ENCODE measurements at regions not wholly inside any gene's neighbourhood (a gene's known extent, or its start where the extent isn't known, plus 50 kb on each side); places are given as distances from the start of the nearest gene placed in this dataset.

DNA sequence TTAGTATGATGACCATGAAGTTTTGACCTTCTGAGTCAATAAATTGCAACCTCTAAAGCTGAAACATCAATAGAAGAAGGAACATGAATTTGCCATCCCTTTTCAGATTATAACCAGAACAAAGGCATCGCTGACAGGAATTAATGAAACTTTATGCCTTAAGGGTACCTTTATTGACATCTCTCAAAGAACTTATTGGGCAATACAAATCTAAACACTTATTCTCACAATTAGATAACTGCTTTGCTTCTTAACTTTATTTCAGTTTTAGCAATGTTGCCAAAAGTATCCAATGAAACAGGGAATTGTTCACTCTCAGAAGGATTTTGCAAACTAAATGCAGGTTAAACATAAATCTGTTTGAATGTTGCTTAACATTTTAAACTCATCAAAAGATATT, 116.0 kb downstream of the ELAPOR2 start:
- TF ChIP-seq, protein P1, sequence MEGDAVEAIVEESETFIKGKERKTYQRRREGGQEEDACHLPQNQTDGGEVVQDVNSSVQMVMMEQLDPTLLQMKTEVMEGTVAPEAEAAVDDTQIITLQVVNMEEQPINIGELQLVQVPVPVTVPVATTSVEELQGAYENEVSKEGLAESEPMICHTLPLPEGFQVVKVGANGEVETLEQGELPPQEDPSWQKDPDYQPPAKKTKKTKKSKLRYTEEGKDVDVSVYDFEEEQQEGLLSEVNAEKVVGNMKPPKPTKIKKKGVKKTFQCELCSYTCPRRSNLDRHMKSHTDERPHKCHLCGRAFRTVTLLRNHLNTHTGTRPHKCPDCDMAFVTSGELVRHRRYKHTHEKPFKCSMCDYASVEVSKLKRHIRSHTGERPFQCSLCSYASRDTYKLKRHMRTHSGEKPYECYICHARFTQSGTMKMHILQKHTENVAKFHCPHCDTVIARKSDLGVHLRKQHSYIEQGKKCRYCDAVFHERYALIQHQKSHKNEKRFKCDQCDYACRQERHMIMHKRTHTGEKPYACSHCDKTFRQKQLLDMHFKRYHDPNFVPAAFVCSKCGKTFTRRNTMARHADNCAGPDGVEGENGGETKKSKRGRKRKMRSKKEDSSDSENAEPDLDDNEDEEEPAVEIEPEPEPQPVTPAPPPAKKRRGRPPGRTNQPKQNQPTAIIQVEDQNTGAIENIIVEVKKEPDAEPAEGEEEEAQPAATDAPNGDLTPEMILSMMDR (IDR thresholded peaks at IDR 0.05; ENCODE audit: low read depth, low read length) = no peak
- DNase-seq (ENCODE audit: extremely low read depth, low read depth) = no peak

DNA sequence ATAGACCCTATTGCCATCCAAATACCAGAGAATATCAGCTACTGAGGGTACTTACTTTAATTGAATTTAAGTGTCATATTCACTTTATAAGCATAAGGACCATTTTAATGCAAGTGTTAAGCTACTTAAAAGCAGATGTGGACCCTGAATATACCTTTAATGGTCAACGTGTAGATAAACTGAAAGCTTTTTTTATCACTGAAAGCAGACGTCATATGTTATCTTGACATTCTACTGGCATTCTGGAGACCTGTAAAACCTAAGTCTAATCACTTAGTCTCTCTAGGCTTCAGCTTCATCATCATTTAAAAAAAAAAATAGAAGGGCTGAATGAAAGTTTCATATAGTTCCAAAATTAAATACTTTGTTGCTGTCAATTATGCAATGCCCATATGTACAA, 116.5 kb downstream of the ELAPOR2 start:
- no peak for DNase-seq (ENCODE audit: extremely low read depth, low read depth)
- TF ChIP-seq, protein P1 (IDR thresholded peaks at IDR 0.05; ENCODE audit: low read depth, low read length) = no peak

DNA sequence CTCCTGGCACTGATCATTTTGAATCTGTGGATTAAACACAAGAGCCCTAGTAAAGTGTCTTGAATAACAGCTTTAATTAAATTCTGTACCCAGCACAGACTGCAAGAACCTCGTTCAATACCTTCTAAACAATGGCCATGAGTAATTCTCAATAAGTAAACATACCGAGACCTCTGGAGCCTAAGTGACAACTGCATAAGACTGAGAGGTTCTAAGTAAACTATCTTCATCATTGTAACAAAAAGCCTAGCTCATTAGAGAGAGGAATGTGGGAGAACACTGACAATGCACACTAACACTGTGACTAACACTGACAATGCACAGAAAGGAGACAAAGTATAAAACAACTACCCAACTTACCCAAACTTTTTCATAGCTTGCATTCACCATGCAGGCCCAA, 117.4 kb downstream of the ELAPOR2 start:
- TF ChIP-seq, protein P1 (IDR thresholded peaks at IDR 0.05; ENCODE audit: low read depth, low read length) = no peak
- DNase-seq (ENCODE audit: extremely low read depth, low read depth) = no peak

DNA sequence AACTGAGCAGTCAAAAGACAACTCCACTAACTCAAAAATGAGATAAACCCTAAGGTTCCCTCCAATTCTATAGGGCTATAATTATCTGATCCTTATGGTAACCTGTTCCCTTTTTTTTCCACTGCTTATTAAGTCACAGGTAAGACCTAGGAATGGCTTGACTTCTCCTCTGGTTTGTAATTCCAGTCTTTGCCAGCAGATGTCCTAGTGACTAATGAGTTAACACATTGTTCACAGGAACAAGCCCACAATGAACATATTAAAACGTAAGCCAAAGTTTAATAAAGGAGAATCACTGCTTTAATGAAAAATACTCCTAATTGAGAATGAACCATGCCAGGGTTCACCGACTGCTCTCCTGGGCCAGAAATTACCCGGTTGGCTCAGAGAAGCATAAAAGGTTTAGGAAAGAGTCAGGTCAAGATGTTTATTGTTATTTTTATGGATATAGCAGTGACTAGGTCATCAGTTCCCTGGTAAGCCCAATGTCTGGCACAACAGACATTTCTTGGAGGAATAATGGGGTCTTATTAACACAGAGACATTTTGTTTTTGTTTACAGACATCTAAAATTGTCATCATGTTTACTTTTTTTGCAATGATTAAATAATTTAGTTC, 120.1 kb downstream of the ELAPOR2 start:
- peak; percentile 22 for DNase-seq (ENCODE audit: extremely low read depth, low read depth)
- TF ChIP-seq, protein P1 (IDR thresholded peaks at IDR 0.05; ENCODE audit: low read depth, low read length) = peak; percentile 60

DNA sequence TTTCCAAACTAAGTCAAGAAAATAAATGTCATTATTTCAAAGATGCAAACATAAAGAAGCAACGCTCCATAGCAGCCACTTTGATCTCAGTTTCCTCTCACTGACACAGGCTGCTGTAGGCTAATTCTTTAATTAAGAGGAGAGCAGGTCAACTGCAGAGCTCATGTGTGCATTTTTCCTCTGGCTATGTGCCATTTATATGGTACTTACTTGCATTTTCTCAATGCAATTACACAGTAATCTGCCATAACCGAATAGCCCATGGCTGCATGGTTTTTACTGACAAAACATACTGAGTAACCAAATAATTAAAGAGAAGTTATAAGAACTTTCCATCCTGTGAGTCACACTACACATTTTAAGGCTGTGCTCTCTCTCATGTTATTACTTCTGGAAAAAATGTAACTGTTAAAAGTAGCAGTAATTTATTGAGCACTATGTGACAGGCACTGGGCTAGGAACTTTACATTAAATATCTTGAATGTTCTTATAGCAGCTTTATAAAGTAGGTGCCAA, 122.0 kb downstream of the ELAPOR2 start:
- no peak for DNase-seq (ENCODE audit: extremely low read depth, low read depth)
- TF ChIP-seq, protein P1 (IDR thresholded peaks at IDR 0.05; ENCODE audit: low read depth, low read length) = no peak

DNA sequence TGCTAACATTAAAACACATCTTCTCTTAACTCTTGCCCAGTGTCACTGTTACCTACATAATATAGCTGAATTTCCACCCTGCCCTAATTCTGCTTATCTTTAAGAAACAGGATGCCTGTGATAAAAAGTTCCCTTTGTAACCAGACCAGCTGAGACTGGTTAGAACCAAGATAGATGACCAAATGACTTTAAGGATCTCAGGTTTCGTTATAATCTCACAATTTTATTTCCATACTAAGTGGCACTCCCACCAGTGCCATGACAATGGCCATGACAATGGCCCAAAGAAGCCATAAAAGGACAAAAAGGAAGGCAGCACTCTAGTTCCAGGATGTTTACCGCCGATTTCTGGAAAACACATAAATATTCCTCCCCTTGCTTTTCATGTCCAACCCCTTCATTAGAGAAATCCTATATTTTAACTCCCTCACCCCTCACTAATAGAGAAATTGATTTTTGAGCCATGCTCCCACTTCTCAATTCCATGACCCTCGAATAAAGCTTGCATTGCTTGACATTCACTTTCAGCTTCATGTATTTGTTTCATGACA, 126.1 kb downstream of the ELAPOR2 start:
- no peak for DNase-seq (ENCODE audit: extremely low read depth, low read depth)
- TF ChIP-seq, protein P1 (IDR thresholded peaks at IDR 0.05; ENCODE audit: low read depth, low read length) = no peak

DNA sequence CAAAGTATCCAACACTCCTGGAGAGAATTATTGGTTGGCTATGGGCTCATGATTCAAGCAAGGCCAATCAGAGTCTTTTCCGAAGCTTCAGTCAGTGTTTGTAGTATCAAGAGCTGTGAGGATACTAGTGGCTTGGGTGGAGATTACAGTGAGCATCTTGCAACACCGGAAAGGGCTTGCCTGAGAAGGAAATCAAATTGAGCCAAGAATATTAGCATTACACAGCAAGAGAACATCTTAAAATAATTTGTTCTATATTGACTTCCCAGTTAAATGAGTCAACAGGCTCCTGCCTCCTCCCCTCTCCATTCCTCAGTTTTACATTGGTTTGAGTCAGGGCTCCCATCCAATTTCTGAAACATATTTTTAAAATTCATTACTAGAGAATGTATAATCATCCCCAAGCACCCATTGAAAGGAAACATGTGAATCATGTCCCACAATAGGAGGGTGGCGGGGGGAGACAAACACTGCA, 127.4 kb downstream of the ELAPOR2 start:
- DNase-seq (ENCODE audit: extremely low read depth, low read depth) = peak; percentile 93
- TF ChIP-seq, protein P1 (IDR thresholded peaks at IDR 0.05; ENCODE audit: low read depth, low read length) = no peak
